ENCODE measurements at regions not wholly inside any gene's neighbourhood (a gene's known extent, or its start where the extent isn't known, plus 50 kb on each side); places are given as distances from the start of the nearest gene placed in this dataset.
A peak's percentile ranks its signal among the peaks of the same experiment; 100 is the strongest.
"Not testable (repeated sequence)": the region's sequence is repeated elsewhere in the genome, so short reads cannot be mapped to it uniquely, and the experiment has no call there.

DNA sequence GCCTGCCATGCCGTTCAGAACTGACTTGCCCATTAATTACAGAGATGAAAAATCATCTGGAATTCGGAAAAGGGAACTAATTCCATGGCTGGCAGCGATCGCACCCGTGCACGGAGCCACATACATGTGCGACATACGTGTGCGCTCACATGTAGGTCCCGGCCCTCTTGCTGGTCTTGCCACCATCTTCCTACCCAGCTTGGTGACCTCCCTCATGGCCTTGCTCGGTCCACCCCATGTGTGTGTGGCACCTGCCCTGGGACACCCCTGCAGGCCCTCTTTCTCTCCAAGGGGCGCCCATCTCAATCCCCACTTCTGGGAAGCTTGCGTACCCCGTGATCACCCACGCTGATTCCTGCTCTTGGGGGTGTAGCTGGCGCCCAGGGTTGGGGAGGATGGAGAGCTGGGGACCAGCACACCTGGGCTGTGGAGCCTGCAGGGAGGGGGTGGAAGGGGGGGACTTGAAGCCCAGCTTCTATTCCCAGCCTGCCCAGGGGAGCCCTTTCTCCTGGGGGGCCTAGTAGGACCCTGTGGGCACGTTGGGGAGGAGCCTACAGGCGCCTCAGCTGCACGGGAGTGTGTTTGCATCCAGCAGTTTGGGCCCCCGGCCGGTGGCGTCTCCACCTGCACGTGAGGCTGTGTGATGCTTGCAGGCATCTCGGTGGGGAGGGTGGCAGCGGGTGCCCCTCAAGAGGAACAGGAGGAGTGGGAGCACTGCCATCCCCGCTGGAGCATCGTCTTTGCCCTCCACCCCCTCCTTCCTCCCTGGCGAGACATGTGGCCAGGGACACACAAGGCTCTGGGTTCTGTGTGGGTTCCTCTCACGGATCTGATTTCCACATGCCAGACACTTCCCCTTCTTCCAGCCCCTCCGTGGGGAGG is 112.6 kb downstream of the CRLF3 start:
- DNase-seq; H3K27ac ChIP-seq (ENCODE audit: low read length); H3K4me1 ChIP-seq (ENCODE audit: control insufficient read depth, insufficient read depth, low read length); H3K36me3 ChIP-seq (ENCODE audit: control insufficient read depth, insufficient read depth, low read length); H3K4me3 ChIP-seq (ENCODE audit: low read length); H3K27me3 ChIP-seq (ENCODE audit: control insufficient read depth, insufficient read depth, low read length); H3K9me3 ChIP-seq (ENCODE audit: control insufficient read depth, low read depth, low read length): not testable (repeated sequence)
- no CpG with 5 or more reads among the region's 30 CpGs for WGBS (ENCODE audit: insufficient coverage, low lambda C conversion rate)

GRCh38 chr17:30711176-30711575 is 113.3 kb downstream of the CRLF3 start:
- peak overlapping the region; percentile 61 for H3K4me3 ChIP-seq (ENCODE audit: low read length)
- H3K4me1 ChIP-seq (ENCODE audit: control insufficient read depth, insufficient read depth, low read length); H3K36me3 ChIP-seq (ENCODE audit: control insufficient read depth, insufficient read depth, low read length); DNase-seq; H3K27me3 ChIP-seq (ENCODE audit: control insufficient read depth, insufficient read depth, low read length); H3K27ac ChIP-seq (ENCODE audit: low read length); H3K9me3 ChIP-seq (ENCODE audit: control insufficient read depth, low read depth, low read length): not testable (repeated sequence)
- WGBS (ENCODE audit: insufficient coverage, low lambda C conversion rate): no CpG with 5 or more reads among the region's 8 CpGs

DNA sequence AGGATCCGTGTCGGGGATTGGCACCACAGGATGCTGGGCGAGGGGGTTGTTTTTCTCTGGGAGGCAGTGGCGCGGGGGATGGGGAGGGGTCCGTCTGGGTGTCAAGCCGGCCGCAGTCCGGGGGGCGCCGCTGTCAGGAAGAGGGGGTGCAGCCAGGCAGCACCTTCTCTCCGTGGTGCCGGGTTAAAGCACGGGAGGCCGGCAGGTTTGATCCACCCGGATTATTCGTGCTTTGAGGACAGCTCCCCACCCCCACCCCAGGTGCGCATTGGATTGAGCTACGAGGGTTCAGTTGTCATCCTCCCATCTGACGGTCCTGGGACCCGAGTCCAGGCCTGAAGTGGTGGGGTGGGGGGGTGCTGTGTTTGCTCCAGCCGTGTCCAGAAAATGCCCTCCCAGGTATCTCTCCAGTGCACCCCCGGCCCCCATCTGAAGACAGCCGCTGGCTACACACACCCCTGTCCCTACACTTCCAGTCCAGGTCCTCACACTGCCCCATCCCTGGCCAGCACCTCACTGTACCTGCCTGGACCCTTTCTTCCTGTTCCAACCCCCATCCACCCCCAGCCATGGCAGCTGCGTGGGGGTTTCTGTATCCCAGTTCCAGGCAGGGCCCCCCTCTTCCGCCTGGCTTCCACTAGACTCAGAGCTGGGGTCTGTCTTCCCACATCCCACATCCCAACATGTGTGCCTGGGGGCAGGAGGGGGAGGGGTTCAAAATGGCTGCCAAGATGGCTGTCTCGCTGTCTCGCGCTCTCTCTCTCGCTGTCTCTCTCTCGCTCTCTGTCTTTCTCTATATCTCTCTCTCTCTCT is 114.0 kb downstream of the CRLF3 start:
- H3K4me1 ChIP-seq (ENCODE audit: control insufficient read depth, insufficient read depth, low read length); H3K36me3 ChIP-seq (ENCODE audit: control insufficient read depth, insufficient read depth, low read length); H3K9me3 ChIP-seq (ENCODE audit: control insufficient read depth, low read depth, low read length); H3K27ac ChIP-seq (ENCODE audit: low read length); H3K27me3 ChIP-seq (ENCODE audit: control insufficient read depth, insufficient read depth, low read length): not testable (repeated sequence)
- 29% methylated on average over 5 of the region's 31 CpGs for WGBS (ENCODE audit: insufficient coverage, low lambda C conversion rate)
- DNase-seq: peak in 1 of 2 donors; percentile 17
- peak overlapping the region; percentile 61 for H3K4me3 ChIP-seq (ENCODE audit: low read length)

GRCh38 chr17:30709561-30710275 is 114.8 kb downstream of the CRLF3 start:
- not testable (repeated sequence) for H3K27ac ChIP-seq (ENCODE audit: low read length)
- WGBS (ENCODE audit: insufficient coverage, low lambda C conversion rate): no CpG with 5 or more reads among the region's 81 CpGs
- DNase-seq: peak in 1 of 2 donors; percentile 61

GRCh38 chr17:30709096-30709495 is 115.4 kb downstream of the CRLF3 start:
- DNase-seq: peak in 1 of 2 donors; percentile 55
- no CpG with 5 or more reads among the region's 64 CpGs for WGBS (ENCODE audit: insufficient coverage, low lambda C conversion rate)
- not testable (repeated sequence) for H3K4me1 ChIP-seq (ENCODE audit: control insufficient read depth, insufficient read depth, low read length); H3K27ac ChIP-seq (ENCODE audit: low read length); H3K9me3 ChIP-seq (ENCODE audit: control insufficient read depth, low read depth, low read length); H3K36me3 ChIP-seq (ENCODE audit: control insufficient read depth, insufficient read depth, low read length); H3K27me3 ChIP-seq (ENCODE audit: control insufficient read depth, insufficient read depth, low read length)
- H3K4me3 ChIP-seq (ENCODE audit: low read length): peak overlapping the region; percentile 53

More at GRCh38 chr17:30709561-30710275, 114.8 kb downstream of the CRLF3 start:
- H3K27me3 ChIP-seq (ENCODE audit: control insufficient read depth, insufficient read depth, low read length); H3K9me3 ChIP-seq (ENCODE audit: control insufficient read depth, low read depth, low read length); H3K4me1 ChIP-seq (ENCODE audit: control insufficient read depth, insufficient read depth, low read length); H3K36me3 ChIP-seq (ENCODE audit: control insufficient read depth, insufficient read depth, low read length): not testable (repeated sequence)
- peak overlapping the region; percentile 61 for H3K4me3 ChIP-seq (ENCODE audit: low read length)

- Histone ChIP-seq H3K27ac (ENCODE audit: low read length) (peak overlapping the region; percentile 86), H3K4me3 (ENCODE audit: low read length) (peak overlapping the region; percentile 83)
- 0% methylated on average over 6 of the region's 75 CpGs for WGBS (ENCODE audit: insufficient coverage, low lambda C conversion rate)
- peak; percentile 84 to 92 for DNase-seq
- not testable (repeated sequence) for H3K9me3 ChIP-seq (ENCODE audit: control insufficient read depth, low read depth, low read length); H3K27me3 ChIP-seq (ENCODE audit: control insufficient read depth, insufficient read depth, low read length); H3K4me1 ChIP-seq (ENCODE audit: control insufficient read depth, insufficient read depth, low read length); H3K36me3 ChIP-seq (ENCODE audit: control insufficient read depth, insufficient read depth, low read length)
Observed at GRCh38 chr17:30708241-30709078, 116.0 kb downstream of the CRLF3 start.

DNA sequence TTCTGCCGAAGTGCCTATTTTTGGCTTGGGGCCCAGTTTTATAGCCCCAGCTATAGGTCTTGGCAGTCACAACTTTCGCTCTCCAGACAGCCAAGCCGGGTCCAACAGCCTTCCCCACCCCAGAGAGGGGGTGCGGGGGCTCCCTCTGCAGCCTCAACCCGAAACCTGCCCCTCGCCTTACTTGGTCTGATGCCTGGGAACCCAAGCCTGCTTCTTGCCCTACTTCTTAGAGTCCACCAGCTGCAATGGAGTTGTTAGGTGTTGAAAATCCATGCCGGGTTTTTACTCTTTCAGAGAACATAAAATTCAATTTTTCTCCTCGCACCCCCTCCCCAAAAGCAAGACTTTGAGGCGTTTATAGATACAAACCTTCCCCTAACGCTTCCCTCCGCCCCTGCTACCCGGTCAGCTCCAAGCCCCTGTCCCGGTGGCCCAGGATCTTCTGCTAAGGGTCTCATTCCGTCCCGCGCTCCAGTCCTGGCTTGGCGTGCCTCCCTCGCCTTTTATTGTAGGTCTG is 116.7 kb downstream of the CRLF3 start:
- not testable (repeated sequence) for H3K9me3 ChIP-seq (ENCODE audit: control insufficient read depth, low read depth, low read length); H3K36me3 ChIP-seq (ENCODE audit: control insufficient read depth, insufficient read depth, low read length); DNase-seq; H3K27me3 ChIP-seq (ENCODE audit: control insufficient read depth, insufficient read depth, low read length); H3K4me1 ChIP-seq (ENCODE audit: control insufficient read depth, insufficient read depth, low read length)
- WGBS (ENCODE audit: insufficient coverage, low lambda C conversion rate): no CpG with 5 or more reads among the region's 18 CpGs
- peak overlapping the region; percentile 86 for H3K27ac ChIP-seq (ENCODE audit: low read length)
- H3K4me3 ChIP-seq (ENCODE audit: low read length): peak overlapping the region; percentile 83

DNA sequence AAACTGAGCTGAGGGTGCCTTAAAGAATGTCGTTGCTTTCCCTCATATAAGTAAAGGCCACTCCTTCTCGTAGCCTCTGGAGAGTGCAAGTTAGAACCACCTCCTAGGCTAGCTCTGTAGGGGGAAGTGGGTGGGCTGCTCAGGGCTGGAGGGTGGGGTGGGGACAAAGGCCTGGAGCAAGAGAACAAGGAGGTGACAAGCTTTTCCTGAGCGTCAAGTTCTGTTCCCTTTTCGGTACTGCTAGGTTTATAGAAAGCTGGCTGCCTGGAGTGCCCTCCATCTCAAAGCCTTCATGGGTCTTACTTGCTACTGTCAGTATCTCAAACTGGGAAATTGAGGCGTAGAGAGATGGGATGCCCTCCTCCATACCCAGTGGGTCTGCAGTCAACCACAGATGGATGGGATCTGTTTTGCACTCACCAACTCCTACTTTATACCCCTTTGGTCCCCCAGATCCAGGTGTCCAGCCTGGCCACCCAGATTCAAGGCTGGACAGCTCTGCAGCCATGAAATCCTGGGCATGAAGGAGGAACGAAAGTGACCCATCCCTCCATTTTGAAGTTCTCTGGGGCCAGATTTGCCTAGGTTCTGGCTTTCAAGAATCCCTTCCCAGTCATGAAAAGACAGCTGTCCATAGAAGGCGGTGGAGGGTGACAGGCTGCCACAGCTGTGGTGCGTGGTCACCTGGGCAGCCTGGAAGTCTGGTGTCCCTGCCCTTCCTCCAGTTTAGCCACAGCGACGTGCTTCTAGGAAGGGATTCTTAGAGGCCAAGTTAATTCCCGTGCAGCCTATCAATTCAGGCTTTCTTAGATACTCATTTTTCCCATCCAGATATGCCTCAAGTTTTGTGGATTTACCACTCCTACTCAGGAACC is 117.8 kb downstream of the CRLF3 start:
- not testable (repeated sequence) for H3K4me3 ChIP-seq (ENCODE audit: low read length); DNase-seq; H3K4me1 ChIP-seq (ENCODE audit: control insufficient read depth, insufficient read depth, low read length); H3K9me3 ChIP-seq (ENCODE audit: control insufficient read depth, low read depth, low read length); H3K36me3 ChIP-seq (ENCODE audit: control insufficient read depth, insufficient read depth, low read length); H3K27me3 ChIP-seq (ENCODE audit: control insufficient read depth, insufficient read depth, low read length); H3K27ac ChIP-seq (ENCODE audit: low read length)
- no CpG with 5 or more reads among the region's 11 CpGs for WGBS (ENCODE audit: insufficient coverage, low lambda C conversion rate)

GRCh38 chr17:30706004-30706403 is 118.5 kb downstream of the CRLF3 start:
- H3K4me3 ChIP-seq (ENCODE audit: low read length): peak overlapping the region; percentile 16
- WGBS (ENCODE audit: insufficient coverage, low lambda C conversion rate): no CpG with 5 or more reads among the region's 41 CpGs
- not testable (repeated sequence) for H3K4me1 ChIP-seq (ENCODE audit: control insufficient read depth, insufficient read depth, low read length); H3K9me3 ChIP-seq (ENCODE audit: control insufficient read depth, low read depth, low read length); H3K27ac ChIP-seq (ENCODE audit: low read length); H3K36me3 ChIP-seq (ENCODE audit: control insufficient read depth, insufficient read depth, low read length); H3K27me3 ChIP-seq (ENCODE audit: control insufficient read depth, insufficient read depth, low read length)
- DNase-seq: peak in 1 of 2 donors; percentile 36

Measured in large intestine (tissue), 3 donors.